ENCODE measurements at regions not wholly inside any gene's neighbourhood (a gene's known extent, or its start where the extent isn't known, plus 50 kb on each side); places are given as distances from the start of the nearest gene placed in this dataset.

- ChIA-PET POLR2A (no interaction called here), CTCF (ENCODE audit: low intra/inter-chr PET ratio, low total read pairs) (no interaction called here)
- no peak for TF ChIP-seq CHD2 (IDR thresholded peaks at IDR 0.05; ENCODE audit: low read depth, low read length)
- TF ChIP-seq RFX5 (IDR thresholded peaks at IDR 0.05; ENCODE audit: low read depth, low read length): 0 out of 2 replicates have a peak, but pooled peaks have one; percentile 12
- Histone ChIP-seq H3K4me2 (ENCODE audit: low read depth, low read length) (no peak overlapping the region), H3K9ac (ENCODE audit: insufficient read depth, low read depth, low read length) (no peak overlapping the region), H3K79me2 (ENCODE audit: insufficient read depth, low read length) (peaks cover 4% of the 10 kb centered on the region), H3K27ac (ENCODE audit: extremely low read length, insufficient read depth, low read length) (no peak overlapping the region), H3K27me3 (ENCODE audit: control insufficient read depth in 1 of 2, insufficient read depth in 2 of 2, low read length in 2 of 2) (no peaks in the 10 kb centered on the region), H3K4me3 (replicated peaks in 1 of 3; ENCODE audit: insufficient read depth in 1 of 3, low read depth in 2 of 3, low read length in 3 of 3) (no peak overlapping the region), H3K4me1 (ENCODE audit: insufficient read depth, low read length) (peaks cover 39% of the 10 kb centered on the region), H3K36me3 (replicated peaks in 1 of 2; ENCODE audit: control insufficient read depth in 1 of 2, insufficient read depth in 2 of 2, low read length in 2 of 2) (peaks cover 15 to 23% of the 10 kb centered on the region in 2 experiments; a peak in 4 of 5 replicates), H2AFZ (ENCODE audit: low read length) (no peak overlapping the region), H3K9me3 (ENCODE audit: low read length) (no peaks in the 10 kb centered on the region), H4K20me1 (ENCODE audit: insufficient read depth, low read length) (peaks cover 6% of the 10 kb centered on the region; the same call in 1 of the 2 replicates)
- intact Hi-C loops (cut with micrococcal nuclease; ENCODE audit: unreplicated experiment) (no loop called here), in situ Hi-C loops (cut with HindIII; ENCODE audit: extremely low pct_ligation_motif_present, low pct_unique_long_range_greater_than_20kb) (no loop called here)
- FAIRE-seq (no peak), DNase-seq (ENCODE audit: low spot score) (no peak), ATAC-seq (no peak)
- BruUV-seq (replicated peaks): no TSS peak
- 93% methylated on average over 6 of the region's 8 CpGs for WGBS (ENCODE audit: low lambda C conversion rate)
Measured at GRCh38 chr11:70700453-70700852, 302.1 kb downstream of the CTTN start.

DNA sequence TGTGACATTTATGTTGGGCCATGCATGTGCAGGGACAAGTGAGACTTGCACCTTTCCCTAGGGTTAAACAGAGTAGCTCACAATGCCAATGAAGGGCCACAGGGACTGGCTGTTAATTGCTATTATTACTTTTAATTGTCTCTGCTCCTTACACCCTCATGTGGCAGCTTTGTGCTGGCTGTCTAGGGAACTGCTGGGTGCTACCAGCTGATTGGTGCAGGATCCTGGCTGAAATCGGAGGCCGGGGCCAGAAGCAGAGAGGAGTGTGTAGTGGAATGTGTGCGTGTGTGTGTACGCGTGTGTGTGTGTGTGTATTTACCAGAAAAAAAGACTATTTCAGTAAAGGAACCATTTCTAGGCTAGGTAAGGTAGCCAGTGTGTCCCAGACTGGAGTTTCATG, 302.5 kb downstream of the CTTN start:
- 73% methylated on average over 5 of the region's 5 CpGs for WGBS (ENCODE audit: low lambda C conversion rate)
- TF ChIP-seq ISL2 (CRISPR knock-in tag; IDR thresholded peaks at IDR 0.05) (no peak), ZNF781 (CRISPR knock-in tag; IDR thresholded peaks at IDR 0.05; ENCODE audit: borderline replicate concordance, not compliant biosample characterization) (no peak), ZNF441 (CRISPR knock-in tag; IDR thresholded peaks at IDR 0.05; ENCODE audit: borderline replicate concordance) (no peak), ZNF639 (CRISPR knock-in tag; conservative IDR thresholded peaks at IDR 0.05) (no peak), ZNF460 (CRISPR knock-in tag; IDR thresholded peaks at IDR 0.05; ENCODE audit: borderline replicate concordance) (no peak), KLF15 (CRISPR knock-in tag; IDR thresholded peaks at IDR 0.05; ENCODE audit: borderline replicate concordance) (no peak), ZNF552 (CRISPR knock-in tag; IDR thresholded peaks at IDR 0.05; ENCODE audit: borderline replicate concordance) (no peak), DPF2 (CRISPR knock-in tag; IDR thresholded peaks at IDR 0.05; ENCODE audit: borderline replicate concordance, low read depth) (no peak), ZSCAN25 (CRISPR knock-in tag; IDR thresholded peaks at IDR 0.05) (no peak), ZNF136 (CRISPR knock-in tag; IDR thresholded peaks at IDR 0.05; ENCODE audit: low read depth) (no peak), NCOA2 (CRISPR knock-in tag; IDR thresholded peaks at IDR 0.05) (no peak), NFRKB (IDR thresholded peaks at IDR 0.05) (no peak), RORA (CRISPR knock-in tag; IDR thresholded peaks at IDR 0.05) (no peak)
- TF ChIP-seq, protein P1, sequence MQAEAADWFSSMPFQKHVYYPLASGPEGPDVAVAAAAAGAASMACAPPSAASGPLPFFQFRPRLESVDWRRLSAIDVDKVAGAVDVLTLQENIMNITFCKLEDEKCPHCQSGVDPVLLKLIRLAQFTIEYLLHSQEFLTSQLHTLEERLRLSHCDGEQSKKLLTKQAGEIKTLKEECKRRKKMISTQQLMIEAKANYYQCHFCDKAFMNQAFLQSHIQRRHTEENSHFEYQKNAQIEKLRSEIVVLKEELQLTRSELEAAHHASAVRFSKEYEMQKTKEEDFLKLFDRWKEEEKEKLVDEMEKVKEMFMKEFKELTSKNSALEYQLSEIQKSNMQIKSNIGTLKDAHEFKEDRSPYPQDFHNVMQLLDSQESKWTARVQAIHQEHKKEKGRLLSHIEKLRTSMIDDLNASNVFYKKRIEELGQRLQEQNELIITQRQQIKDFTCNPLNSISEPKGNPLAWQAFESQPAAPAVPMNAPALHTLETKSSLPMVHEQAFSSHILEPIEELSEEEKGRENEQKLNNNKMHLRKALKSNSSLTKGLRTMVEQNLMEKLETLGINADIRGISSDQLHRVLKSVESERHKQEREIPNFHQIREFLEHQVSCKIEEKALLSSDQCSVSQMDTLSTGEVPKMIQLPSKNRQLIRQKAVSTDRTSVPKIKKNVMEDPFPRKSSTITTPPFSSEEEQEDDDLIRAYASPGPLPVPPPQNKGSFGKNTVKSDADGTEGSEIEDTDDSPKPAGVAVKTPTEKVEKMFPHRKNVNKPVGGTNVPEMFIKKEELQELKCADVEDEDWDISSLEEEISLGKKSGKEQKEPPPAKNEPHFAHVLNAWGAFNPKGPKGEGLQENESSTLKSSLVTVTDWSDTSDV (CRISPR knock-in tag; IDR thresholded peaks at IDR 0.05): no peak

More for the DNA sequence above, 302.5 kb downstream of the CTTN start:
- Histone ChIP-seq H3K79me2 (ENCODE audit: insufficient read depth, low read length) (peaks cover 4% of the 10 kb centered on the region), H3K27ac (ENCODE audit: extremely low read length, insufficient read depth, low read length) (no peak overlapping the region), H3K4me2 (ENCODE audit: low read depth, low read length) (no peak overlapping the region), H3K4me3 (replicated peaks in 1 of 3; ENCODE audit: insufficient read depth in 1 of 3, low read depth in 2 of 3, low read length in 3 of 3) (no peak overlapping the region), H2AFZ (ENCODE audit: low read length) (no peak overlapping the region), H3K9ac (ENCODE audit: insufficient read depth, low read depth, low read length) (no peak overlapping the region), H3K4me1 (ENCODE audit: insufficient read depth, low read length) (peaks cover 39% of the 10 kb centered on the region), H3K27me3 (ENCODE audit: control insufficient read depth in 1 of 2, insufficient read depth in 2 of 2, low read length in 2 of 2) (no peaks in the 10 kb centered on the region), H3K36me3 (replicated peaks in 1 of 2; ENCODE audit: control insufficient read depth in 1 of 2, insufficient read depth in 2 of 2, low read length in 2 of 2) (peaks cover 15 to 20% of the 10 kb centered on the region in 2 experiments; a peak in 4 of 5 replicates), H3K9me3 (ENCODE audit: low read length) (no peaks in the 10 kb centered on the region), H4K20me1 (ENCODE audit: insufficient read depth, low read length) (peaks cover 6% of the 10 kb centered on the region; the same call in 1 of the 2 replicates)
- DNase-seq (ENCODE audit: low spot score) (no peak), FAIRE-seq (no peak), ATAC-seq (no peak)
- POLR2A ChIA-PET: no interaction called here
- BruUV-seq (replicated peaks): no TSS peak
- intact Hi-C loops (cut with micrococcal nuclease; ENCODE audit: unreplicated experiment) (no loop called here), in situ Hi-C loops (cut with HindIII; ENCODE audit: extremely low pct_ligation_motif_present, low pct_unique_long_range_greater_than_20kb) (no loop called here)
- CTCF ChIA-PET (ENCODE audit: low intra/inter-chr PET ratio, low total read pairs): no interaction called here
